MM.1S (cell line): ENCODE measurements at regions not wholly inside any gene's neighbourhood (a gene's known extent, or its start where the extent isn't known, plus 50 kb on each side); places are given as distances from the start of the nearest gene placed in this dataset.

ENCODE experiments used
- EZH2 ChIP-seq: fragments of 300-600 bp; sonication (generic); optimal IDR thresholded peaks from 2 replicates; pipeline ENCODE3; 2017; ENCODE audit warnings: low read depth, mild to moderate bottlenecking, antibody characterized with exemption, low read length, mixed read lengths
- EZH2phosphoT487 ChIP-seq: fragments of 300-600 bp; sonication (generic); IDR thresholded peaks from 2 replicates; pipeline ENCODE4 v1.6.1; 2018; ENCODE audit warnings: antibody characterized with exemption, low read length
- TF ChIP-seq, protein P1 (sequence below): fragments of 300-600 bp; sonication (generic); IDR thresholded peaks from 2 replicates; pipeline ENCODE4 v1.5.1; 2016; ENCODE audit warnings: antibody characterized with exemption, low read length, mixed read lengths

DNA sequence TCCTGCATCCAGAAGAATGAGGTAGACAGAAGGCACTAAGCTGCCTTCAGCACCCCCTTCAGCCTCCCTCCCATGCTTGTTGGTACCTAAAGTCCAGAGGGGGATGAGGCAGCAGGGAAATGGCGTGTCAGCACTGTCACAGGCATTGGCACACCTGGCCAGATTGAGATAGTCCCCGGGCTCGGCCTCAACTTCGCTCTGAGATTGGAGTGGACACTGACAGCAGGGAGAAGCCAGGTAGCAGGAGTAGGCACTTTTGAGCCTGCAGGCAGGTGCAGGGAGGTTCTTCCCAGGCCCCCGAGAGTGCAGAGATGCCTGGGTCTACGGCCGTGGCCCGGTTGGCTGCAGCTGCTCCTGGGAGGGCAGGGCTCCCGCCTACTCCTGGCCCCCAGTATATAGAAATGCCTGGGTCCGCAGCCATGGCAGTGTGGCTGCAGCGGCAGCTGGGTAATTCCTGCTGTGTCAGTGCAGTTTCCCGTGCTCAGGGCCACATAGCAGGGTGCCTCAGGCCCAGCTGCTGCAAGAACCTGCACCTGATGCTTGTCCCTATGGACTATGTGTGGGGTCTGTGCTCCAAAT lies 160.3 kb downstream of the SLITRK6 start:
- TF ChIP-seq EZH2 (no peak), EZH2phosphoT487 (no peak)
- TF ChIP-seq, protein P1, sequence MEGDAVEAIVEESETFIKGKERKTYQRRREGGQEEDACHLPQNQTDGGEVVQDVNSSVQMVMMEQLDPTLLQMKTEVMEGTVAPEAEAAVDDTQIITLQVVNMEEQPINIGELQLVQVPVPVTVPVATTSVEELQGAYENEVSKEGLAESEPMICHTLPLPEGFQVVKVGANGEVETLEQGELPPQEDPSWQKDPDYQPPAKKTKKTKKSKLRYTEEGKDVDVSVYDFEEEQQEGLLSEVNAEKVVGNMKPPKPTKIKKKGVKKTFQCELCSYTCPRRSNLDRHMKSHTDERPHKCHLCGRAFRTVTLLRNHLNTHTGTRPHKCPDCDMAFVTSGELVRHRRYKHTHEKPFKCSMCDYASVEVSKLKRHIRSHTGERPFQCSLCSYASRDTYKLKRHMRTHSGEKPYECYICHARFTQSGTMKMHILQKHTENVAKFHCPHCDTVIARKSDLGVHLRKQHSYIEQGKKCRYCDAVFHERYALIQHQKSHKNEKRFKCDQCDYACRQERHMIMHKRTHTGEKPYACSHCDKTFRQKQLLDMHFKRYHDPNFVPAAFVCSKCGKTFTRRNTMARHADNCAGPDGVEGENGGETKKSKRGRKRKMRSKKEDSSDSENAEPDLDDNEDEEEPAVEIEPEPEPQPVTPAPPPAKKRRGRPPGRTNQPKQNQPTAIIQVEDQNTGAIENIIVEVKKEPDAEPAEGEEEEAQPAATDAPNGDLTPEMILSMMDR: no peak
